ENCODE measurements at regions not wholly inside any gene's neighbourhood (a gene's known extent, or its start where the extent isn't known, plus 50 kb on each side); places are given as distances from the start of the nearest gene placed in this dataset.

DNA sequence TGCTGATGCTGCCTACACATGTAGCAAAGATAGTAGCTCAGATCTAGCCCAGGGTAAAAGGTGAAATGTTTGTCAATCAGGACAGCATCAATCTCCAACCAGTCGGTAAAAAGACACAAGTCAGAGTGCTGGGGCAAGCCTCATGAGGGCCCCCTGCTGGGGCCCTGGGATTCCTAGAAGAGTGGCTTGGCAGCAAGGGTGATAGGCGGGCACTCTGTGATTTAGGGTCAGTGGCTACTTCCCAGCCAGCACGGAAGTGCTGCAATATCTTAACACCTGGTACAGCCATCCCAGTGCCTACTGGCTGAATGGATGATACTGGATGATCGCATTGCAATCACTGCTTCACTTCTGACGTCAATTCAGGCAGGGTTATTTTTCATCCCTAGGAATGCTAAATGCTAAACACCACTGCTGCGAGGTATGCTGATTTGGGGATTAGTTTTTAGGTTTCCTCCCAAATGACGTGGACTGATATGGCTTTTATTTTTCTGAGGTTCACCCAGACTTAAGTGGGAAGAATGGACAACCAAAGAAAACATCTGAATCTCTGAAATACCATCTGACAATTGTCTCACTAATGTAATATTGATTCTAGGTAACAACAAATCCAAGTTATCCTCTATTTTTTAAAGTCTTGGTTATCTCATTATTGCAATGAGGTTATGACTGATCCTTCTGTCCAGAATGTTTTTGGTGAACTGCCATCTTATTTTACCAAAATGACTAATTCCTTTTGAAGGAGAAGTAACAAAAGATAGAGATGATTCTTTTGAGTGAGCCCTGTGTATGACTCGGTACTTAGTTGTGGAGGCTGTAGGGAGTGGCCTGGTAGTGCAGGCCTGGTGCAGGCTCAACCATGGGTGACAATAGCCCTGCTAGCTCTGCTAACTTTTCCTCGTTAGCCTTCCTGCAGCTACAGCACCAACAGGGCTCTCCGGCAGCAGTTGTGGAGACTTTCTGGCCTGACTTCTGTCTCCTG, 432.5 kb downstream of the FGF9 start:
- no peak overlapping the region for H2AFZ ChIP-seq (ENCODE audit: low read depth, low read length)
- H3K9me3 ChIP-seq (ENCODE audit: low read length), result no peaks in the 10 kb centered on the region
- H3K4me1 ChIP-seq (ENCODE audit: insufficient read depth, low read length), result no peaks in the 10 kb centered on the region
- H3K27me3 ChIP-seq (ENCODE audit: insufficient read depth, low read length), result no peaks in the 10 kb centered on the region
- no peak overlapping the region for H3K4me3 ChIP-seq (ENCODE audit: low read length)
- H3K36me3 ChIP-seq (ENCODE audit: insufficient read depth, low read length), result no peaks in the 10 kb centered on the region

DNA sequence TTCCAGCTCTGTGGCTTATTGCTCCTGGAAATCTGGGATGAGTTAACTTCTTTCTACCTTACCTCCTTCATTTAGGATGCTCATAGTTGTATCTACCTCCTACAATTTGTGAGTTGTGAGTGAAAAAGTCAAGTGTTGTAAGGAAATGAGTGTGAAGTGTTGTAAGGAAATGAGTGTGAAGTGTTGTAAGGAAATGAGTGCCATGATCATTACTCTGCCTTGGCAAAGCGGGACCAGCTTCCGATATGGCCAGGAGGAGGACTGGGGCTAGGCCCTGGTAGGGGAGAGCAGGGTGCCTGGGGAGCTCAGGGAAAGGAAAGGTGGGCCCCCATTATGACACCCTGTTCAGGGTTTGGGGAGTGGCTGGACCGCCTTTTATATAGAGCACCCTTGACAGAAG, 435.2 kb downstream of the FGF9 start:
- no peaks in the 10 kb centered on the region for H3K27me3 ChIP-seq (ENCODE audit: insufficient read depth, low read length)
- no peak overlapping the region for H3K4me3 ChIP-seq (ENCODE audit: low read length)
- no peak overlapping the region for H2AFZ ChIP-seq (ENCODE audit: low read depth, low read length)

DNA sequence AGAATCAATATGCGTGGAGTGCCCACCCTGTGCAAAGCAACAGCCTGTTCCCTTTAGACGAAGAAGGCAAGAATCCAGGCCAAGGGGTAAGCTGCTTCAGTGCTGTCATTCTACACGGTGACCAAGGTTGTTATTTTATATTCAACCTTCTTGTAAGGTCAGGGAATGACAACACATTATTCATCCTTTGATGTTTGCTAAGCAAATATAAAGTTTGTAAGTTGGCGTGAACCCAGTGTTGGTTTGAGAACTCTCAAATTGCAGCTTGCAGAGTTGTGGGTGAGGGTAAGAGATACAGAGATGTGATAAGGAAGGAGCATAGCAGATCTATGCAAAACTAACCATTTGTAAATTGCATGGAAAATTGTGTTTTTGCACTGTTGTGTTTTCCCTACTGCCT, 436.7 kb downstream of the FGF9 start:
- Histone ChIP-seq H3K36me3 (ENCODE audit: insufficient read depth, low read length) (no peaks in the 10 kb centered on the region), H3K4me1 (ENCODE audit: insufficient read depth, low read length) (no peaks in the 10 kb centered on the region)

More for the DNA sequence above, 435.2 kb downstream of the FGF9 start:
- H3K9me3 ChIP-seq (ENCODE audit: low read length), result no peaks in the 10 kb centered on the region
- no peaks in the 10 kb centered on the region for H3K36me3 ChIP-seq (ENCODE audit: insufficient read depth, low read length)
- H3K4me1 ChIP-seq (ENCODE audit: insufficient read depth, low read length), result no peaks in the 10 kb centered on the region

GRCh38 chr13:22108283-22108942, 437.5 kb downstream of the FGF9 start:
- H3K27me3 ChIP-seq (ENCODE audit: insufficient read depth, low read length), result no peaks in the 10 kb centered on the region
- H3K4me1 ChIP-seq (ENCODE audit: insufficient read depth, low read length), result no peaks in the 10 kb centered on the region
- H3K9me3 ChIP-seq (ENCODE audit: low read length), result no peaks in the 10 kb centered on the region
- H2AFZ ChIP-seq (ENCODE audit: low read depth, low read length), result no peak overlapping the region
- H3K4me3 ChIP-seq (ENCODE audit: low read length), result no peak overlapping the region
- H3K36me3 ChIP-seq (ENCODE audit: insufficient read depth, low read length), result no peaks in the 10 kb centered on the region

More for the DNA sequence above, 436.7 kb downstream of the FGF9 start:
- no peaks in the 10 kb centered on the region for H3K9me3 ChIP-seq (ENCODE audit: low read length)
- no peak overlapping the region for H2AFZ ChIP-seq (ENCODE audit: low read depth, low read length)
- no peaks in the 10 kb centered on the region for H3K27me3 ChIP-seq (ENCODE audit: insufficient read depth, low read length)
- H3K4me3 ChIP-seq (ENCODE audit: low read length), result no peak overlapping the region

DNA sequence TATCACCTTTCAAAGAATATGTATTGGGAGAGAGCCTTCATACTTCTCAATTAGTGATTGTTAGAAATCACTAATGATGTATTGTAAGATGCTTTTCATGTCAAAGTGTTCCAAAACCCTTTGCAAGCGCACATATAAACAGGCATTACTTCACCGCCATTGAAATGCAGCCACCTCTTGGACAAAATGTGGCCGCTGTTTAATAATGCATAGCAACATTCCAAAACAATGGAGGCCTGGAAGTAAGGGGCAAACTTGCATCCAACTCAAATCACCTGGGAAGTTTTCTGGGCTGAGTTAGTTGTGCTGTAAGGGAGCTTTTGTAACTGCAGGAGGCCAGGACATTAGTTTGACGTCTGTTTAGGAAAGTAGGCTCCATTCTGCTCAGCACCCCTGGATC, 438.1 kb downstream of the FGF9 start:
- Histone ChIP-seq H3K4me3 (ENCODE audit: low read length) (no peak overlapping the region), H2AFZ (ENCODE audit: low read depth, low read length) (no peak overlapping the region), H3K27me3 (ENCODE audit: insufficient read depth, low read length) (no peaks in the 10 kb centered on the region), H3K4me1 (ENCODE audit: insufficient read depth, low read length) (no peaks in the 10 kb centered on the region), H3K36me3 (ENCODE audit: insufficient read depth, low read length) (no peaks in the 10 kb centered on the region), H3K9me3 (ENCODE audit: low read length) (no peaks in the 10 kb centered on the region)

GRCh38 chr13:22110368-22110767, 439.5 kb downstream of the FGF9 start:
- no peak overlapping the region for H2AFZ ChIP-seq (ENCODE audit: low read depth, low read length)
- H3K9me3 ChIP-seq (ENCODE audit: low read length), result no peaks in the 10 kb centered on the region

GRCh38 chr13:22111152-22111783, 440.4 kb downstream of the FGF9 start:
- no peaks in the 10 kb centered on the region for H3K27me3 ChIP-seq (ENCODE audit: insufficient read depth, low read length)
- no peaks in the 10 kb centered on the region for H3K36me3 ChIP-seq (ENCODE audit: insufficient read depth, low read length)
- H2AFZ ChIP-seq (ENCODE audit: low read depth, low read length), result no peak overlapping the region
- no peaks in the 10 kb centered on the region for H3K4me1 ChIP-seq (ENCODE audit: insufficient read depth, low read length)
- no peaks in the 10 kb centered on the region for H3K9me3 ChIP-seq (ENCODE audit: low read length)
- no peak overlapping the region for H3K4me3 ChIP-seq (ENCODE audit: low read length)

More at GRCh38 chr13:22110368-22110767, 439.5 kb downstream of the FGF9 start:
- H3K4me1 ChIP-seq (ENCODE audit: insufficient read depth, low read length), result no peaks in the 10 kb centered on the region
- H3K4me3 ChIP-seq (ENCODE audit: low read length), result no peak overlapping the region
- H3K27me3 ChIP-seq (ENCODE audit: insufficient read depth, low read length), result no peaks in the 10 kb centered on the region
- H3K36me3 ChIP-seq (ENCODE audit: insufficient read depth, low read length), result no peaks in the 10 kb centered on the region

DNA sequence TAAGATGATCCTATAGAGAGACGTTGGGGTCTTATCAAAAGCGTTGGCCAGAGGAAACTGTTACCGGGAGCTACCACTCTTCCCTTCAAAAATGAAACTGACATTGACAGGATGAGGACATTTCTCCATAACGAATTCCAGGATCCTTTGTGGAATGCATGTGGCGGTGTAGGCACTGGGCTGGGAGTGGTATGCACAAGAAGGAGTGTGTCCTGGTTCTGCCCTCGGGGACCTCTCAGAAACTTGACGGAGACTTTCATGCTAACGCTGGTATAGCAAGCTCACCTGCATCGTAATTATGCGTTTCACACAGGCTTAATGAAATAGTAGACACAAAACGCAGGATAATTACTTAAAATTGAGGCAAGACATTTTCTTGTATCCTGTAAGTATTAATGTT, 441.1 kb downstream of the FGF9 start:
- Histone ChIP-seq H3K27me3 (ENCODE audit: insufficient read depth, low read length) (no peaks in the 10 kb centered on the region), H2AFZ (ENCODE audit: low read depth, low read length) (no peak overlapping the region), H3K4me3 (ENCODE audit: low read length) (no peak overlapping the region), H3K4me1 (ENCODE audit: insufficient read depth, low read length) (no peaks in the 10 kb centered on the region), H3K9me3 (ENCODE audit: low read length) (no peaks in the 10 kb centered on the region), H3K36me3 (ENCODE audit: insufficient read depth, low read length) (no peaks in the 10 kb centered on the region)

GRCh38 chr13:22112956-22113745, 442.3 kb downstream of the FGF9 start:
- no peaks in the 10 kb centered on the region for H3K27me3 ChIP-seq (ENCODE audit: insufficient read depth, low read length)
- H3K4me1 ChIP-seq (ENCODE audit: insufficient read depth, low read length), result no peaks in the 10 kb centered on the region

DNA sequence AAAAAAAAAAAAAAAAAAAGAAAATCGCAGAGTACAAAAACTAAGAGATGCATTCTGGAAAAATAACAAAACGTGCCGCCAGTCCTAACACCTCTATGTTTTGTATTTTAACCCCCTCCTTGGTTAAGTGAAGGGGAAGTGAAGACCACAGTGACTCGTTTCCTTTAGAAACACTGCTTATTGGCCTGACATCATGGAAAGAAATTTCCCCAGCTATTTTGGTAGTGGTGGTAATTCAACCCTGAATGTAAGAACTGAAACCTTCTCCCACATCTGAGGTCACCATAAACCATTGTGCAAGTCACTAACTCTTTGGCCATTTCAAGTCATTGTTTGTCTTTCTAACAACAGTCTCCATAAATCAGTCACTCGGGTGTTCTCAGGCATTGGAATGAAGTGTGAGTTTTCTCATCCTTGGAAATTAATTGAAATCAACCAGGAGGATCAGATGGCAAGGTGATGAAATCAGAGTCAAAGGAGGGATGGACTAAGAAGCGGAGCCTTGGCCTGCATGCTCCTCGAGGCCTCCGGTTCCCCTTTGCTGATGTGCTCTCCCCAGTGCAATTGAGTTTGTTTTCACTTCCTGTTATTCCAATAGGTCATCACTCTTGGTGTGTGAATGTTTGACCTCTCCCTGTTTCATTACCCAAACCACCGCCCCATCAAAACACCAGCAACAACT, 443.9 kb downstream of the FGF9 start:
- no peaks in the 10 kb centered on the region for H3K4me1 ChIP-seq (ENCODE audit: insufficient read depth, low read length)
- no peaks in the 10 kb centered on the region for H3K36me3 ChIP-seq (ENCODE audit: insufficient read depth, low read length)
- no peak overlapping the region for H3K4me3 ChIP-seq (ENCODE audit: low read length)
- no peaks in the 10 kb centered on the region for H3K27me3 ChIP-seq (ENCODE audit: insufficient read depth, low read length)
- H2AFZ ChIP-seq (ENCODE audit: low read depth, low read length), result no peak overlapping the region
- no peaks in the 10 kb centered on the region for H3K9me3 ChIP-seq (ENCODE audit: low read length)

More at GRCh38 chr13:22112956-22113745, 442.3 kb downstream of the FGF9 start:
- Histone ChIP-seq H2AFZ (ENCODE audit: low read depth, low read length) (no peak overlapping the region), H3K9me3 (ENCODE audit: low read length) (no peaks in the 10 kb centered on the region), H3K4me3 (ENCODE audit: low read length) (no peak overlapping the region), H3K36me3 (ENCODE audit: insufficient read depth, low read length) (no peaks in the 10 kb centered on the region)

DNA sequence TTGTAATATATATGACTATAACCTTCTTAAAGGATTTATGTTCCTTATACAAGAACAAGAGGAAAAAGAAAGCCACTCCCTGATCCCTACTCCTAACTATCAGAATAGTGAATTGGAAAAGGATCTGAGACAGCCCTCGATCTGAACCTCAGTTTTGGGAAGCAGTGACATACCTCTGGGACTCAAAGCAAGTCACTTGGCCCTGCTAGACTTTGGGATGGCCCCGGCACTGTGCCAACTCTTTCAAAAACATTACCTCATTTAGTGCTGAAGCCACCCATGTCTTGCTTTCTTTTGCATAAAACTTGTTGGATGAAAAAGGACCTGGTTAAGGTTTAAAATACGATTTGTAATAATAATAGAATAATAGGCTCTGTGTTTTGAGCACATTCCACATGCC, 447.3 kb downstream of the FGF9 start:
- H3K4me1 ChIP-seq (ENCODE audit: insufficient read depth, low read length), result no peaks in the 10 kb centered on the region
- no peaks in the 10 kb centered on the region for H3K36me3 ChIP-seq (ENCODE audit: insufficient read depth, low read length)
- H3K27me3 ChIP-seq (ENCODE audit: insufficient read depth, low read length), result no peaks in the 10 kb centered on the region
- H2AFZ ChIP-seq (ENCODE audit: low read depth, low read length), result no peak overlapping the region
- H3K4me3 ChIP-seq (ENCODE audit: low read length), result no peak overlapping the region
- H3K9me3 ChIP-seq (ENCODE audit: low read length), result no peaks in the 10 kb centered on the region

DNA sequence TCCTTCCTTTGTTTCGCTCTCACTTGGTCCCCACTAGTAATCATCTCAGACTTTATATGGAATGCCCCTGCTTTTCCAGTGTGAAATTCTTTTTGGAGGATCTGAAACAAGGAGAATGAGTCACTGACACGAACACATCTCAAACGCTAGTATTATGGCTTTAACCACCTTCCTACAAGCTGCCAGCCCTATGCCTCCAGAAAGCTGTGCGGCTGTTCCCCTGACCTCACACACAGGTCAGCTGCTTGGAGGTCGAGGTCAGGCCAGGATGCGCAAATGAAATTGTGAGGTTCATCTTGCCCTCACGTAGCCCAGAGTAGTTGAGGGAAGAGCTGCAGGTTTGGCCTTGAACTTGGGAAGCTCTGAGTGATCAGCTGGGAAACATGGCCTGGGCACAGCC, 449.8 kb downstream of the FGF9 start:
- H3K36me3 ChIP-seq (ENCODE audit: insufficient read depth, low read length), result no peaks in the 10 kb centered on the region
- no peaks in the 10 kb centered on the region for H3K27me3 ChIP-seq (ENCODE audit: insufficient read depth, low read length)
- H3K4me1 ChIP-seq (ENCODE audit: insufficient read depth, low read length), result no peaks in the 10 kb centered on the region
- H3K4me3 ChIP-seq (ENCODE audit: low read length), result no peak overlapping the region
- H3K9me3 ChIP-seq (ENCODE audit: low read length), result no peaks in the 10 kb centered on the region
- no peak overlapping the region for H2AFZ ChIP-seq (ENCODE audit: low read depth, low read length)

Measured in neuron (in vitro differentiated cells).